GM19395 (cell line): ENCODE measurements at regions not wholly inside any gene's neighbourhood (a gene's known extent, or its start where the extent isn't known, plus 50 kb on each side); places are given as distances from the start of the nearest gene placed in this dataset.
A peak's percentile ranks its signal among the peaks of the same experiment; 100 is the strongest.

ENCODE experiments used
- ATAC-seq: cut with Tn5 transposase; IDR thresholded peaks from one replicate; pipeline ENCODE4 v1.9.1; 2021; ENCODE audit warnings: mild to moderate bottlenecking, moderate library complexity; ENCODE audit not compliant: unreplicated experiment

GRCh38 chr6:209432-210103 lies 82.7 kb upstream of the DUSP22 start:
- peak; percentile 90 for ATAC-seq

DNA sequence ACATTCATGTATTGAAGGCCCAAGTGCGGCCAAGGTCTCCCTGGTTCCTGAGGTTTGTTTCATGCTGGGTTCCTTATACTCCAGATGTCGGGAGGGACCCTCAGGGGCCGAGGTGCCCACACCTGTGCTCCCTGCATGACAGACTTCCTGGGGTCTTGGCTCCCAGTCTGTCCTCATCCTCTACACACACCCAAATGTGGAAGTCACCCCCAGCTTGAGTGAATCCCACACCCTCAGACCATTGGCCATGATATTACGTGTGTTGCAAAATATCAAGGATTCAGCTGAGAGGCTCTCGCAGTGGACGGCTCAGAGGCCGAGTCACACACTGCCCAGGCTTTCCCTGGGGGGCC lies 82.2 kb upstream of the DUSP22 start:
- no peak for ATAC-seq

DNA sequence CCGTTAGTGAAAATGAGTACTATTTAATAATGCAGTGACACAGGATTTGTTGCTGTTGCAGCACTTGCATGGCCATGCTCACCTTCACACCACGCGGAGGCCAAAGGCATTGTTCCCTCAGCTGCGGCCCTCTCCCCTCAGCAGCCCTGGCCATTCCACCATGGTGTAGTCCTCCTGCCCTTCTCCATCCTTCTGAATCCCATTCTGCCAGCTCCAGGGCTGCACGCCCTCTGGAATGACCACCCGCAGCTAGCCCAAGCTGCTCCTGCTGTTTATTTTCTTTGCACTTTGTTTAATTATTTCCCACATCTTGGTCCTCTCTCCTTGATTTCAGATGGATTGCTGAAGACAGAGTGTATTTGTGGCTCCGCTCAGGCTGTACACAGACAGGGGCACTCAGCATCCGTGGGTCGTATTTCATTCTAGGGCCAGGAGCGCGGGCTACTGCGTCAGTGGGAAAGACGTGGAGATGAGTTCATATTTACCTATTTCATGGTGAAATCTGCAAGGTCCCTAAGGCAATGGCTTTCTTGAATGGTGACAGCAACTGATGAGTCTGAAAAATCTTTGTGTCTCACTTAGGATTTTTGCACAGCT lies 81.4 kb upstream of the DUSP22 start:
- ATAC-seq = no peak

DNA sequence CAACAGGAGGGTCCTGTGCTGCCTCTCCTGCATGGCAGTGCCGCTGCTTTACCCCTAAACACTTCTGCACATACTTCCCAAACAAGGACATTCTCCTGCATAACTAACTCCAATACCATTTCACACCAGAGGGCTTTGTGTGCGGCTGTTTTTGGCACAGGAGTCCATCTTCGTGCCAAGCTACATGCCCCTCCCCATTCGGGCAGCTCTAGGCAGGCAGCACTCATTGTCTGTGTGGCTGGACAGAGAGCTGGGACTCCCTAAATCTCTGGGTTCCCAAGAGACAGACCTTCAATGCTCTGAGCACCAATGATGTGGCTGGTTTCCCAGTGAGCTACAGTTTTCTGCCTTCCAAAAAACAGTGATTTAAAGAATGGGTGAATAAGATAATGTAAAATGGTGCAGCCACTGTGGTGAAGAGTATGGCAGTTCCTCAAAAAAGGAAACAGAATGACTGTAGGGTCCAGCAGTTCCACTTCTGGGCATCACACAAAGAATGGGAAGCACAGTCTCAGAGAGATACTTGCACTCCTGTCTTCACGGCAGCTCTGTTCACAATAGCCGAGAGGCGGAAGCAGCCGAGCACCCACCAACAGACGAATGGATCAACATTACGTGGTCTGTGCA lies 80.3 kb upstream of the DUSP22 start:
- no peak for ATAC-seq

DNA sequence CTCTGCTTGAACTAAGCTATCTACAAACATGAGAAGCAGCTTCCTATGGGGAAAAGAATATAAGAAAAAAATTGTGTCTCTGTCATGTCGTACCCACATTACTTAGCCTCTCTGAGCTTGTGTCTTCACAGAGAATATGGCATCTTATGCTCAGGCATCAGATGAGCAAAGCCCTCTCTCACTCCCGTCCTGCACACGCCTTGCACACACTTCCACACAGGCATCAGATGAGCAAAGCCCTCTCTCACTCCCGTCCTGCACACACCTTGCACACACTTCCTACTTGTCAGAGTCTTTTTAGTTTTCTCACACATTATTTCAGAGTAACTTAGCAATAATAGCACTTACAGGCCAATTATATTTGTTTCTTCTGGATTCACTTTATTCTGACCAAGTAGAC lies 79.0 kb upstream of the DUSP22 start:
- no peak for ATAC-seq

- ATAC-seq = no peak
Measured at GRCh38 chr6:214428-214827, 77.9 kb upstream of the DUSP22 start.

- no peak for ATAC-seq
Measured at GRCh38 chr6:215335-216034, 76.8 kb upstream of the DUSP22 start.

DNA sequence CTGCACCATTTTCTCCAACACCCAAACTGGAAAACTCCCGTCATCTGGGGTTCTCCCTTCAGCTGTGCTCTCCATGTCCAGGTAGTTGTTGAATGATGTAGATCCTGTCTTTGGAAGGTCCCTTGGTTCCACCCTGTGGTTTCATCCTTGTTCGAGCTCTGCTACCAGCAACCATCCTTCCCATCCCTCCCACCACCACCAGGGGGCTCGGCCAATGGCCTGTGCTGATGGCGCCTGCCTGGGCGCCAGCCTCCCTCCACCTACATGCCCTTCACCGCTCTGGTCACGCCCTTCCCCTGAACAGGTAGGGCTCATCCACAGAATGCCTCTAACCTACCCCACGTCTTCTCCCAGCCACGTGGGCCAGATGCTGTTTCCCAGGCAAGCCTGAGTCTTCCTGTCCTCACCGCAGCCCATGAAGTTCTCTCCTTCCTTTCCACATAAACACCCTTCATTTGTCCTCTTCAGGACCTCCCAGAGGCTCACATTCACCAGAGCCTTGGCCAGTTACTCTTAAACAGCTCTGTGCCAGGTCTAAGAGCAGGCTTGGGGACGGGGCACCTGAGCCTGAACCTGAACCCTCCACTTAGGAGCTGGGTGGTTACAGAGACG lies 75.1 kb upstream of the DUSP22 start:
- no peak for ATAC-seq

- ATAC-seq = peak; percentile 46
Measured at GRCh38 chr6:218153-219018, 73.9 kb upstream of the DUSP22 start.

DNA sequence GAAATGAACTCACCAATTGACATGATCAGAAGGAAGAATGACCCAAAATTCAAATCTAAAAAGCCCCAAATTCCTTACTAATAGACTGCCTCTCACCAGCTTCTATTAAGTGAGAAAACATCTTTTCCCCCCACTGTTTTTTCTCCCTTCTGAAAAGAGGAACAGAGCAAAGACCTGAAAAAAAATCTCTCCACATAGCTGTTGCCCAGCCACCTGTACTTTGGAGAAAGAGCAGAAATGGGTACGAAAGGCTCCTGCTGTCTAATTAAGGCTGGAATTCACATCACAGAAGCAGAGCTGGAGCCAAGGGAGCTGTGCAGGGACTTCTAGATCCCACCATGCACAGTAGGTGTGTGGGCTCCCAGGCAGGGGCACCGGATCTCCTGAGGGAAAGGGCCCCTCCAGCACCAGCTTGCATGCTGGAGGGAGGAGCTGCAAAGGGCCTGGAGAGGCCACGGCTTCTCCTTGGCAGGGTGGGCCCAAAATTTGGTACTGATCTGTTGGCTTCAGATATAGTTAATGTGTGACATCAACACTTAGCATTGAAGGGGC lies 73.2 kb upstream of the DUSP22 start:
- ATAC-seq = peak; percentile 25

DNA sequence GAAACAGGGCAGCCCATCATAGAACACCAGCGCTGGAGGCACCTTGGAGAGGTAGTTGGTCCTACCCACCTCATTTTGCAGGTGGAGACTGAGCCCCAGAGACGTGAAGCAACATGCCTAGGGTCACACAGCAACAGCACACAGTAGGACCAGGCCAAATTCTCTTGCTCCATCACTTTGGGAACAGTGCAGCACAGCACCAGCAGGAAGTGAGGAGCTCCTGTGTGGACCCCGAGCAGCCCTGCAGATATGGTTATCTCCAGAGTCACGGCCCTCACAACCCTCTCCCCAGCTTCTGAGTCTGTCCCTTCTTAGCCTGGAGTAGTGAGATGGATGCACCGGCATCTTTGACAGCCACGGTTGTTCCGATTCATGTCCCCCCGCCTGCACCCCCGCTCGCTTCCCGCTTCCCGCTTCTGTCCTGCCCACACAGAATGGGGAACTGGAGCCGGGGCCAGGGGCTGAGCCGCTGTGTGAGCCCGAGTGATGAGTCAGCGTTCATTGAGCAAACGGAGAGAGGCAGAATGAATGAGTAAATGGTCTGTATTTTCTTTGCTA lies 72.6 kb upstream of the DUSP22 start:
- ATAC-seq = no peak

- no peak for ATAC-seq
Measured at GRCh38 chr6:220312-220711, 72.0 kb upstream of the DUSP22 start.

DNA sequence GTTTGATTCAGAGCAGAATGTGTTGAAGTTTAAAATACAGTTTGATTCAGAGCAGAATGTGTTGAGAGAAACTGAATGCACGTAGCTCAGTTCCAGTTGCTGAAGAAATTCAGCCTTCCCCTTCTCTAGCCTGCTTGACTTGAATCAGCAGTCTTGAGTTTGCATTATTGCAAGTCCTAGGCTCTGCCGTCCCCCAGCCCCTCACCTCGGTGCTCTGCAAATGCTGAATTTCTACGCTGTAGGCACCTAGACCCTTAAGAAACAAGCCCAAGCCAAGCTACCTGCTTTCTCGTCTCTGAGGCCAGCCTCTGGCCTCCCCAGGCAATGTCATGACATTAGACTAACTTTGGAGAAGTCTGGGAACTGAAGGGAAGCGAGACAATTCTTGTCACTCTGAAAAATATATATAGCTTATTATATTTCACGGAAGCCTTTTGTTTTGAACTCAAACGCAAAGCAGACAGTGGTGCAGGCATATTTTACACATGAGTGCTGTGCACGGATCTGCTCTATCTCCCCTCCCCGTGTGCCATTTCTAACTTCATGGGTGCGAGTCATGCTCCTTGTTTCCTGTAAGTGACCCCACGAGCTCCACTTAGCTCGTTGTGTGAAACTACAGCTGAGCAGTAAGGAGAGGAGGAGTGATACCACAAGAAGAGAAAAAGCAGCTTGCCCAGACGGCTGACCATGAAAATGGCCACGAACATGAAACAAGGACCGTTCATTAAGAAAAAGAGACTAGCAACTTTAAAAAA lies 71.4 kb upstream of the DUSP22 start:
- ATAC-seq = no peak

DNA sequence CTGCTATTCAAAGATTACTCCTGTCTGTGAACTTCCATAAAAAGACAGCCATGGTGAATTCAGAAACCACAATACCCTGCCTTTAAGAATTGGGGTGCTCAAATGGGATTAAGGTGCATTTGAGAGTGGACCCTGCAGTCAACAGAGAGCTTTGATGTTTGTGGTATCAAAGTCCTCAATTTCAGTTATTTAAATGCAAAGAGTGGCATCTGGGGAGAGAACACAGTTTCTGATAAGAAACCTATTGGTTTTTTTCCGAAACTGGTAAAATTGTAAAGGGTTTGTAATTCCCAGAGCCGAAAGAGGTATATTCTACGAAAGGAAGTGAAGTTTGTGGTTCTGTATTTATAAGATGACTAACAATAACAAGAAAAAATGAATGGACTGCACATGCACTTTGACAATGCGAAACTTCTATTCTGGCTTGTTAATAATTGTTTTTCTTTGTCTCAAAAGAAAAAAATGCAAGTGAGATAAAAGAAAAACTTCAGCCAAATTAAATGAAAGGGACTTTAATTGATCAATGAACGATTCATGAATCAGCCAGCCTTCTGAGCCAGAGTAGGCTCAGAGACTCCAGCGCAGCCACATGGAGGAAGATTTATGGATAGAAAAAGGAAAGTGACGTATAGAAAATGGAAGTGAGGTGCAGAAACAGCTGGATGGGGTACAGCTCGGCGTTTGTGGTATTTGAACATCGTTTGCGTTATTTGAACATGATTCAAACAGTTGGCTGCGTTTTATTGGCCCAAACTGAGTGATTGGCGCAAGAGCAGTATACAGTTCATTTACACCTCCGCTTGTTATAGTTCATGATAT lies 70.5 kb upstream of the DUSP22 start:
- no peak for ATAC-seq

GRCh38 chr6:222468-222867 lies 69.8 kb upstream of the DUSP22 start:
- no peak for ATAC-seq

DNA sequence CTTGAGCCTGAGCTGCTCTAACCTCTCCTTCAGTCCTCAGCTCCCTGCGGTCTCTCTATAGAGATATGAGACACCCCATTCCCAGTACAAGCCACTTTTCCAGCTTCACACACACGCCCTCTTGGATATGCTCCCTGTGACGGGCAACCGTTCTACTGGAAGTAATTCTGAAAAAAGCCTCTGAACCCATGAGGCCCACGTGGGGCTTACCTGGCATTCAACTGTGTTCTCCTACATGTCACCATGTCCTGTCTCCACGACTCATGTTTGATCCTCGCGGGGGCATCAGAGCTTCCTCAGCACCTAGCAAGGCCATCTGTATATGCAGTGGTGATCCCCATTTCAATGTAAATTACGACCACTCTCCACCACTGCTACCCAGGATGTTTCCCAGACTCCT lies 69.2 kb upstream of the DUSP22 start:
- no peak for ATAC-seq

GRCh38 chr6:223763-224162 lies 68.5 kb upstream of the DUSP22 start:
- no peak for ATAC-seq

GRCh38 chr6:224350-224749 lies 67.9 kb upstream of the DUSP22 start:
- ATAC-seq = no peak
